ENCODE measurements at regions not wholly inside any gene's neighbourhood (a gene's known extent, or its start where the extent isn't known, plus 50 kb on each side); places are given as distances from the start of the nearest gene placed in this dataset.

GRCh38 chr10:81784111-81784597 is 90.8 kb upstream of the NRG3 start:
- DNase-seq (ENCODE audit: low read depth) = no peak

- DNase-seq (ENCODE audit: low read depth) = no peak
These were observed 82.3 kb upstream of the NRG3 start for GRCh38 chr10:81792729-81793128.

- no peak for DNase-seq (ENCODE audit: low read depth)
These were observed 68.2 kb upstream of the NRG3 start for GRCh38 chr10:81806842-81807241.

GRCh38 chr10:81814842-81815241 is 60.2 kb upstream of the NRG3 start:
- no peak for DNase-seq (ENCODE audit: low read depth)

- no peak for DNase-seq (ENCODE audit: low read depth)
These were observed 57.3 kb upstream of the NRG3 start for GRCh38 chr10:81817596-81818170.

GRCh38 chr10:81820418-81820817 is 54.6 kb upstream of the NRG3 start:
- DNase-seq (ENCODE audit: low read depth) = no peak

All from activated T-helper 1 cell treated with Interleukin-2 at 50 U/mL for 16 hours (primary cell).